H1 (cell line): ENCODE measurements at regions not wholly inside any gene's neighbourhood (a gene's known extent, or its start where the extent isn't known, plus 50 kb on each side); places are given as distances from the start of the nearest gene placed in this dataset.

ENCODE experiments used
- ATF3 ChIP-seq: IDR thresholded peaks from 2 replicates; pipeline ENCODE4 v1.6.1; 2011; ENCODE audit warnings: low read depth, mild to moderate bottlenecking, low read length; ENCODE audit not compliant: insufficient read depth
- CHD1 ChIP-seq: IDR thresholded peaks from 2 replicates; pipeline ENCODE4 v1.6.1; 2012; ENCODE audit warnings: low read depth, low read length, improper control_type of control experiment
- CHD2 ChIP-seq: IDR thresholded peaks from 2 replicates; pipeline ENCODE4 v1.6.1; 2012; ENCODE audit warnings: low read length, improper control_type of control experiment
- RBBP5 ChIP-seq: IDR thresholded peaks from 2 replicates; pipeline ENCODE4 v1.7.1; 2012; ENCODE audit warnings: low read depth, mild to moderate bottlenecking, inconsistent platforms, low read length, moderate library complexity, borderline replicate concordance
- SP4 ChIP-seq: IDR thresholded peaks from 2 replicates; pipeline ENCODE4 v1.6.1; 2012; ENCODE audit warnings: low read length, inconsistent platforms
- TAF7 ChIP-seq: optimal IDR thresholded peaks from 2 replicates; pipeline ENCODE3; 2011; ENCODE audit warnings: low read depth, mild to moderate bottlenecking, inconsistent platforms, low read length, moderate library complexity, borderline replicate concordance

- TF ChIP-seq RBBP5, result no peak
- TF ChIP-seq ATF3, result no peak
- TF ChIP-seq CHD1, result no peak
- no peak for TF ChIP-seq SP4
- TF ChIP-seq TAF7, result no peak
- no peak for TF ChIP-seq CHD2
Measured at GRCh38 chr2:19784456-19784855, 117.3 kb downstream of the TTC32 start (continued).
